Parathyroid adenoma (tissue), 2 donors: ENCODE measurements at regions not wholly inside any gene's neighbourhood (a gene's known extent, or its start where the extent isn't known, plus 50 kb on each side); places are given as distances from the start of the nearest gene placed in this dataset.

Experiments
- H2AFZ ChIP-seq: fragments of 300-600 bp; sonication (generic); one replicate; pipeline ENCODE4 v1.7.0; 2017; ENCODE audit warnings: antibody characterized with exemption, mild to moderate bottlenecking
- H3K27ac ChIP-seq: fragments of 300-600 bp; sonication (generic); one replicate; pipeline ENCODE4 v1.7.0; 2017
- H3K27me3 ChIP-seq: fragments of 300-600 bp; sonication (generic); one replicate; pipeline ENCODE4 v1.7.0; 2017; ENCODE audit warnings: low read length; ENCODE audit not compliant: control insufficient read depth, insufficient read depth
- H3K36me3 ChIP-seq: fragments of 300-600 bp; sonication (generic); one replicate; pipeline ENCODE4 v1.7.0; 2017; ENCODE audit warnings: low read length; ENCODE audit not compliant: control insufficient read depth, insufficient read depth
- H3K4me1 ChIP-seq: fragments of 300-600 bp; sonication (generic); one replicate; pipeline ENCODE4 v1.7.0; 2017; ENCODE audit warnings: control low read depth
- H3K4me2 ChIP-seq: fragments of 300-600 bp; sonication (generic); one replicate; pipeline ENCODE4 v1.7.0; 2017; ENCODE audit warnings: low read length
- H3K4me3 ChIP-seq: fragments of 300-600 bp; sonication (generic); one replicate; pipeline ENCODE4 v1.7.0; 2017; ENCODE audit warnings: low read depth, low read length
- H3K79me2 ChIP-seq: fragments of 300-600 bp; sonication (generic); one replicate; pipeline ENCODE4 v1.7.0; 2017; ENCODE audit warnings: control low read depth
- H3K9ac ChIP-seq: fragments of 300-600 bp; sonication (generic); one replicate; pipeline ENCODE4 v1.7.0; 2017; ENCODE audit warnings: mild to moderate bottlenecking
- H3K9me3 ChIP-seq: fragments of 300-600 bp; sonication (generic); one replicate; pipeline ENCODE4 v1.7.0; 2017; ENCODE audit warnings: low read length; ENCODE audit not compliant: control insufficient read depth
- TF ChIP-seq, protein P1 (sequence below): fragments of 300-600 bp; sonication (generic); IDR thresholded peaks from one replicate; pipeline ENCODE4 v1.7.0; 2017; ENCODE audit warnings: antibody characterized with exemption, mild to moderate bottlenecking
- donor health status: primary hyperparathyroidism.

DNA sequence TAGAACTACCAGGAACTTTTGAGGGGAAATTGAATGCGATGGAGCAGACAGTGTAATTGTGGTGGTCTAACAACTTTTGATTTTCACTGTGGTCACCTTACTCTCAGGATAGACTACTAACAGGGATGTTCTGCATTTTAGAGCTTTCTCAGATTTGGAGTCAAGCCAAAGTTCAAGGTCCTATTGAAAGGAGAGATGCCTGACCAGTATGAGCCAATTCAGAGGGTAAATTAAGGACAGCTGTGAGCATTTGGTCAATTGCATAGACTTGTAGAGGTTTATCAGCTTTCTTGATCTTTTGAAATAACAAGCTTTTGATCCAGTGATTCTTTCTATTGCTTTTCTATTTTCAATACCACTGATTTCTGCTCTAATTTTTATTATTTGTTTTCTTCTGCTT, 1095.7 kb upstream of the CNTNAP5 start:
- no peaks in the 10 kb centered on the region for H3K9me3 ChIP-seq
- H3K27ac ChIP-seq = no peak overlapping the region
- no peaks in the 10 kb centered on the region for H3K27me3 ChIP-seq
- H3K4me2 ChIP-seq = no peak overlapping the region
- TF ChIP-seq, protein P1, sequence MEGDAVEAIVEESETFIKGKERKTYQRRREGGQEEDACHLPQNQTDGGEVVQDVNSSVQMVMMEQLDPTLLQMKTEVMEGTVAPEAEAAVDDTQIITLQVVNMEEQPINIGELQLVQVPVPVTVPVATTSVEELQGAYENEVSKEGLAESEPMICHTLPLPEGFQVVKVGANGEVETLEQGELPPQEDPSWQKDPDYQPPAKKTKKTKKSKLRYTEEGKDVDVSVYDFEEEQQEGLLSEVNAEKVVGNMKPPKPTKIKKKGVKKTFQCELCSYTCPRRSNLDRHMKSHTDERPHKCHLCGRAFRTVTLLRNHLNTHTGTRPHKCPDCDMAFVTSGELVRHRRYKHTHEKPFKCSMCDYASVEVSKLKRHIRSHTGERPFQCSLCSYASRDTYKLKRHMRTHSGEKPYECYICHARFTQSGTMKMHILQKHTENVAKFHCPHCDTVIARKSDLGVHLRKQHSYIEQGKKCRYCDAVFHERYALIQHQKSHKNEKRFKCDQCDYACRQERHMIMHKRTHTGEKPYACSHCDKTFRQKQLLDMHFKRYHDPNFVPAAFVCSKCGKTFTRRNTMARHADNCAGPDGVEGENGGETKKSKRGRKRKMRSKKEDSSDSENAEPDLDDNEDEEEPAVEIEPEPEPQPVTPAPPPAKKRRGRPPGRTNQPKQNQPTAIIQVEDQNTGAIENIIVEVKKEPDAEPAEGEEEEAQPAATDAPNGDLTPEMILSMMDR = no peak
- no peak overlapping the region for H3K4me3 ChIP-seq
- no peaks in the 10 kb centered on the region for H3K79me2 ChIP-seq
- H3K36me3 ChIP-seq = no peaks in the 10 kb centered on the region
- no peaks in the 10 kb centered on the region for H3K4me1 ChIP-seq
- H2AFZ ChIP-seq = no peak overlapping the region
- no peak overlapping the region for H3K9ac ChIP-seq

DNA sequence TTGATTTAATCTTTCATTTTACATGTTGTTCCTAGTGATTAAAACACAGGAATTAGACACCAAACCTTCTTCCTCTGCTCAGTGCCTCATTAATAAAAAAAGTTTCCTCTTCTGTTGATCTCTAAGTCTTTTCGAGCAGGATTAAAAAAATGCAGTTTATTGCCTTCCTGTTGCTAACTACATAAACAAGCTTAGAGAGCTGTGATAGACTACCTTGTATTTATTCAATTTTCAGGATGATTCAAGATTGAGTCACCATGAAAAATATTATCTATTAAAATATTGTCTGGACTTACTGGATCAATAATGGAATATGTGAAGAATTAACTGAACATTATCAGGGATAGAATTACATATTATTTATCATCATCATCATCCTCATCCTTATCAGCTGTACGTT, 1089.6 kb upstream of the CNTNAP5 start:
- TF ChIP-seq, protein P1 = no peak
- H3K4me2 ChIP-seq = no peak overlapping the region
- no peak overlapping the region for H2AFZ ChIP-seq

DNA sequence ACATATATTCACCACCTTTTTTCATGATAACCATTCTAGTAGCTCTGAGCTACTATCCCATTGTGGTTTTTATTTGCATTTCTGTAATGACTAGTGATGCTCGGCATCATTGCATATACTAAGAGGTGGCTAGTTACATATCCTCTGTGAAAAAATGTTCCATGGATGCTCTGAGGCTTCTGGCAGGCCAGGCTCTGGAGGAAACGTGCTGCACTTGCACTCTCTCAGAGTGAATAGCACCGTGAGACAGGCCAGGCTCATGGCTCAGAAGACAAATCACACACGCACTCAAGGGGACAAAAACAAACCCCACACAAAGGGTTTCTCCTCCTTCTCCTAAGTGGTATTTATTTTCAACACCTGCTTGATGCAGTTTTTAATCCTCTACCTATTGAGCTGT, 1085.3 kb upstream of the CNTNAP5 start:
- Histone ChIP-seq H3K4me2 (no peak overlapping the region), H3K4me3 (no peak overlapping the region), H3K27me3 (no peaks in the 10 kb centered on the region), H3K79me2 (no peaks in the 10 kb centered on the region), H3K9me3 (no peaks in the 10 kb centered on the region), H3K4me1 (no peaks in the 10 kb centered on the region), H3K9ac (no peak overlapping the region), H3K27ac (no peak overlapping the region), H2AFZ (no peak overlapping the region), H3K36me3 (no peaks in the 10 kb centered on the region)
- TF ChIP-seq, protein P1 = no peak

More for the DNA sequence above, 1089.6 kb upstream of the CNTNAP5 start:
- Histone ChIP-seq H3K27ac (no peak overlapping the region), H3K79me2 (no peaks in the 10 kb centered on the region), H3K27me3 (no peaks in the 10 kb centered on the region), H3K36me3 (no peaks in the 10 kb centered on the region), H3K4me1 (no peaks in the 10 kb centered on the region), H3K4me3 (no peak overlapping the region), H3K9ac (no peak overlapping the region), H3K9me3 (no peaks in the 10 kb centered on the region)

DNA sequence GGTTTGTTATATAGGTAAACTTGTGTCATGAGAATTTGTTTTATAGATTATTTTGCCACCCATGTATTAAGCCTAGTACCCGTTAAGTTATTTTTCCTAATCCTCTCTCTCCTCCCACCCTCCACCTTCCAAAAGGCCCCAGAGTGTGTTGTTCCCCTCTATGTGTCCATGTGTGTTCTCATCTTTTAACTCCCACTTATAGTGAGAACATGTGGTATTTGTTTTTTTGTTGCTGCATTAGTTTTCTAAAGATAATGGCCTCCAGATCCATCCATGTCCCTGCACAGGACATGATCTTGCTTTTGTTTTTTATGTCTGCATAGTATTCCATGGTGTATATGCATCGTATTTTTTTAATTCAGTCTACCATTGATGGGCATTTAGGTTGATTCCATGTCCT, 1075.6 kb upstream of the CNTNAP5 start:
- Histone ChIP-seq H2AFZ (no peak overlapping the region), H3K36me3 (no peaks in the 10 kb centered on the region), H3K4me1 (no peaks in the 10 kb centered on the region), H3K4me3 (no peak overlapping the region), H3K9me3 (no peaks in the 10 kb centered on the region), H3K27me3 (no peaks in the 10 kb centered on the region), H3K27ac (no peak overlapping the region), H3K4me2 (no peak overlapping the region), H3K9ac (no peak overlapping the region), H3K79me2 (no peaks in the 10 kb centered on the region)
- TF ChIP-seq, protein P1 = no peak

DNA sequence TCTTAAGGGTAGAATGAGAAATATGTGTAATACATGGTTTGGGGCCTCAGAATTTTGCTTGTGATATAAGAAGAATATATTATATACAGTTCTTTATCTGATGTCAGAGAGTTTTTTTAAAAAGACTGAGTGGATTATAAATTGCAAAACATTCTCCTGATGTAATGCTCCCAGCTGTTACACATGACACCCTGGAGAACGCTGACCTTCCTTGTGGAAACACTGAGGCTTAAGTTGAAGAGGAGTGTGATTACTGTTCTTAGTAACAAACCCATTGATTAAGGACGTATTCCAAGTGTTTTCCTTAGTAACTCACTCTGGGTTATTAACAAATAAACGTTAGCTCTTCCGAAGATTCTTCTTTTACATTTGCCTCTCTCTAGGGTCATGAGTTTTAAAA, 1069.3 kb upstream of the CNTNAP5 start:
- Histone ChIP-seq H3K27ac (no peak overlapping the region), H3K9ac (no peak overlapping the region), H3K27me3 (no peaks in the 10 kb centered on the region), H3K4me2 (no peak overlapping the region), H3K36me3 (no peaks in the 10 kb centered on the region), H3K4me1 (no peaks in the 10 kb centered on the region), H3K79me2 (no peaks in the 10 kb centered on the region), H3K4me3 (no peak overlapping the region), H2AFZ (no peak overlapping the region), H3K9me3 (no peaks in the 10 kb centered on the region)
- TF ChIP-seq, protein P1 = no peak
